ENCODE measurements at regions not wholly inside any gene's neighbourhood (a gene's known extent, or its start where the extent isn't known, plus 50 kb on each side); places are given as distances from the start of the nearest gene placed in this dataset.

DNA sequence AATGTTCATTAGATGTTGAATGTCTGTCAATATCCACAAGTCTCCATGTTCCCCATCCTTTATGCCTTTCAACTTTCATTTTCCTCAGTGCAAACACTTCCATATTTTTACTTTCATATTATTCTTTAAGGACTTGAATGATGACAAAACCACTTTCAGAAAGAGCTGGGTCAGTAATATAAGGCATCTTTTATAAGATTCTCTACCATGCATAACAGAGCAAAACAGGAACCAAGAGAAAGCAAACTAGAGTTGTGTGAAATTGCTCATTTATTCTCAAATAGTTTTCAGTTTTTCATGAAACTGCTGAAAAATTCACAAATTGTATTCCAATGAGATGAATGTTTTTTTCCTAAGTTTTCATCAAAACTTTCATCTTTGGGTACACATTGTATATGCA is 1247.6 kb downstream of the PCDH17 start:
- no peaks in the 10 kb centered on the region for H3K36me3 Mint-ChIP-seq (ENCODE audit: insufficient read depth, unreplicated experiment)

DNA sequence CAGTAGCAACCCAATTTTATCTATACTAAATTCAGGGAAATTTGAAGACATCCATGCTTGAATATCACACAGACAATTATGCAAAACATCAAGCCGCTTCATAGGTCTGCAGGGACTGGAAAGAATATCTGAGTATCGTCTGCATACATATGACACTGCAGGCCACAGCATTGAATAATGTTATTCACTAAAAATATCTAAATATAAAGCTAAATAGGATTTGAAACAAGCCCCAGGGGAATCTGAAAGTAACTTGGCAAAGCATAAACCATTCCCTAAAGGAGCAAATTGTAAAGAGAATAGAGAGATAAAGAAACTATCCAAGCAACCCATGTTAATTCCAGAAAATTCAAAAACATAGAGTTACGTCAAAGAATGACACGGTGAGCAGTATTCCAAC is 1251.0 kb downstream of the PCDH17 start:
- Mint-ChIP-seq H3K36me3 (ENCODE audit: insufficient read depth, unreplicated experiment) (no peaks in the 10 kb centered on the region), H3K4me1 (ENCODE audit: low read depth, unreplicated experiment) (no peaks in the 10 kb centered on the region), H3K27ac (ENCODE audit: unreplicated experiment) (no peak overlapping the region), H3K27me3 (ENCODE audit: unreplicated experiment) (no peaks in the 10 kb centered on the region), H3K4me3 (ENCODE audit: low read depth, unreplicated experiment) (no peak overlapping the region), H3K9me3 (ENCODE audit: low read depth, unreplicated experiment) (no peaks in the 10 kb centered on the region)
- no TSS peak for BruUV-seq (replicated peaks)
- CTCF ChIA-PET, result no interaction called here
- TF ChIP-seq, protein P1, sequence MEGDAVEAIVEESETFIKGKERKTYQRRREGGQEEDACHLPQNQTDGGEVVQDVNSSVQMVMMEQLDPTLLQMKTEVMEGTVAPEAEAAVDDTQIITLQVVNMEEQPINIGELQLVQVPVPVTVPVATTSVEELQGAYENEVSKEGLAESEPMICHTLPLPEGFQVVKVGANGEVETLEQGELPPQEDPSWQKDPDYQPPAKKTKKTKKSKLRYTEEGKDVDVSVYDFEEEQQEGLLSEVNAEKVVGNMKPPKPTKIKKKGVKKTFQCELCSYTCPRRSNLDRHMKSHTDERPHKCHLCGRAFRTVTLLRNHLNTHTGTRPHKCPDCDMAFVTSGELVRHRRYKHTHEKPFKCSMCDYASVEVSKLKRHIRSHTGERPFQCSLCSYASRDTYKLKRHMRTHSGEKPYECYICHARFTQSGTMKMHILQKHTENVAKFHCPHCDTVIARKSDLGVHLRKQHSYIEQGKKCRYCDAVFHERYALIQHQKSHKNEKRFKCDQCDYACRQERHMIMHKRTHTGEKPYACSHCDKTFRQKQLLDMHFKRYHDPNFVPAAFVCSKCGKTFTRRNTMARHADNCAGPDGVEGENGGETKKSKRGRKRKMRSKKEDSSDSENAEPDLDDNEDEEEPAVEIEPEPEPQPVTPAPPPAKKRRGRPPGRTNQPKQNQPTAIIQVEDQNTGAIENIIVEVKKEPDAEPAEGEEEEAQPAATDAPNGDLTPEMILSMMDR (IDR thresholded peaks at IDR 0.05; ENCODE audit: unreplicated experiment), result no peak
- DNase-seq, result no peak
- intact Hi-C loops (cut with micrococcal nuclease; ENCODE audit: unreplicated experiment), result no loop called here

More for the DNA sequence above, 1247.6 kb downstream of the PCDH17 start:
- no peak for DNase-seq
- Mint-ChIP-seq H3K27me3 (ENCODE audit: unreplicated experiment) (no peaks in the 10 kb centered on the region), H3K4me3 (ENCODE audit: low read depth, unreplicated experiment) (no peak overlapping the region), H3K27ac (ENCODE audit: unreplicated experiment) (no peak overlapping the region), H3K9me3 (ENCODE audit: low read depth, unreplicated experiment) (no peaks in the 10 kb centered on the region), H3K4me1 (ENCODE audit: low read depth, unreplicated experiment) (no peaks in the 10 kb centered on the region)
- TF ChIP-seq, protein P1 (IDR thresholded peaks at IDR 0.05; ENCODE audit: unreplicated experiment), result no peak
- BruUV-seq (replicated peaks), result no TSS peak
- CTCF ChIA-PET, result no interaction called here
- intact Hi-C loops (cut with micrococcal nuclease; ENCODE audit: unreplicated experiment), result no loop called here

DNA sequence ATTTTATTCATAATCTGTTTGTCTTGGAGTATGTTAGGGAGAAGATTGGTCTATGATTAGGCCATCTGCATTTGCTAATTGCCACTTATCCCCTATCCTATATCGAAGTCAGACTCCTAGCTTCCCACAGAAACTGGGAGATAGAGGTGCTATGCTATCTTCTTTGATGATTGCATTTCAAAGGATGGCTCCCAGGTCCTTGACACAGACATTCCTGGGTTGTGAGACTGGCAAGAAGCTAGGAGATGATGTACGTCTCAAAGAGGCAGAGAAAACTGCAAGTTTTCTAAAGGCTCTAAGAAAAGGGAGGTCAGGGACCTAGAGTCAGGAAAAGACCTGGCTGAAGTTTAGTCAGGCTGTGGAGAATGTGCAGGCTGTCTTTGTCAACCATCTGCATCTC is 1251.9 kb downstream of the PCDH17 start:
- intact Hi-C loops (cut with micrococcal nuclease; ENCODE audit: unreplicated experiment), result no loop called here
- CTCF ChIA-PET, result no interaction called here
- no peaks in the 10 kb centered on the region for H3K36me3 Mint-ChIP-seq (ENCODE audit: insufficient read depth, unreplicated experiment)
- no peak overlapping the region for H3K27ac Mint-ChIP-seq (ENCODE audit: unreplicated experiment)
- no TSS peak for BruUV-seq (replicated peaks)
- no peaks in the 10 kb centered on the region for H3K4me1 Mint-ChIP-seq (ENCODE audit: low read depth, unreplicated experiment)
- DNase-seq, result no peak
- no peaks in the 10 kb centered on the region for H3K9me3 Mint-ChIP-seq (ENCODE audit: low read depth, unreplicated experiment)
- H3K4me3 Mint-ChIP-seq (ENCODE audit: low read depth, unreplicated experiment), result no peak overlapping the region
- TF ChIP-seq, protein P1 (IDR thresholded peaks at IDR 0.05; ENCODE audit: unreplicated experiment), result no peak
- H3K27me3 Mint-ChIP-seq (ENCODE audit: unreplicated experiment), result no peaks in the 10 kb centered on the region

DNA sequence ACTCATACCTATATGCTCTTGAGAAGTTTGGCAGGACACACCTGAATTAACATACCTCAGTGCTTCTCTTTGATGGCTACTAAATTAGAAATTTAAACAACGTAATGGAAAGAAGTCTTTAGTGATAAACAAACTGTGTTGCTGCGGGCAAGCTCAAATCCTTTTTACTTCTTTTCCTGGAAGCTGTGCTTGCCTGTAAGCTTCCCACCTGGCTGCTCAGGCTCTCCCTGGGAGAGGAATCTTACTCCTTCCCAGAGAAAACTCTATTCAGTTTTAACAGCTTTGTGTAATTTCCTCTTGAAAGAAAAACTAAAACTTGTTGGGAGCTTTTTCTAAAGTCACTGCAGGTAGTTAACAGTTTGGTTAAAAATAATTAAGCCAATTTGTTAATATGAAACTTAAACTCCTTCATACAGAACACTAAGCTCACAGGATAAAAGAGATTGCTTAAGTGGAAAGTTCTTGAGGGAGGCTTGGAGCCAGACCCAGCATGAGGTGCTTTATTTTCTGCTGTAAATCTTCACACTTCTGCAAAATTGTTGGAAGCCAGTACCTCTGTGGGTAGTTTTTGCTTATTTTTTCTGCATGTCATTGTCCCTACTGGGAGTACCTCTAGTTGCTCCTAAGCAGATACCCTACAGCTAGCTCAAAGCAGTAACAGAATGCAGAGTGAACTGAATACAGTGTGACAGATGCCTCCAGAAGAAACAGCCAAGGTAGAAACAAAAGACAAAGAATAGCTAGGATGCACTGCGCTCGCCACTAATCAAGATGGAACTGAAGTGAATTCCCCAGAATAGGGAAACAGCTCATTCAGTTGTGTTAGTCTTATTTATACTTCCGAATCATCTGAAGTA is 1253.0 kb downstream of the PCDH17 start:
- Mint-ChIP-seq H3K36me3 (ENCODE audit: insufficient read depth, unreplicated experiment) (no peaks in the 10 kb centered on the region), H3K27me3 (ENCODE audit: unreplicated experiment) (no peaks in the 10 kb centered on the region), H3K4me3 (ENCODE audit: low read depth, unreplicated experiment) (no peak overlapping the region), H3K4me1 (ENCODE audit: low read depth, unreplicated experiment) (no peaks in the 10 kb centered on the region), H3K9me3 (ENCODE audit: low read depth, unreplicated experiment) (no peaks in the 10 kb centered on the region), H3K27ac (ENCODE audit: unreplicated experiment) (no peak overlapping the region)
- CTCF ChIA-PET, result no interaction called here
- no TSS peak for BruUV-seq (replicated peaks)
- DNase-seq, result no peak
- intact Hi-C loops (cut with micrococcal nuclease; ENCODE audit: unreplicated experiment), result no loop called here
- TF ChIP-seq, protein P1 (IDR thresholded peaks at IDR 0.05; ENCODE audit: unreplicated experiment), result no peak
